ENCODE measurements at regions not wholly inside any gene's neighbourhood (a gene's known extent, or its start where the extent isn't known, plus 50 kb on each side); places are given as distances from the start of the nearest gene placed in this dataset.
"Not testable (repeated sequence)": the region's sequence is repeated elsewhere in the genome, so short reads cannot be mapped to it uniquely, and the experiment has no call there.

- not testable (repeated sequence) for DNase-seq (ENCODE audit: low read depth in 2 of 2)
These were observed 226.5 kb upstream of the RGMB start for GRCh38 chr5:98546924-98547323.

DNA sequence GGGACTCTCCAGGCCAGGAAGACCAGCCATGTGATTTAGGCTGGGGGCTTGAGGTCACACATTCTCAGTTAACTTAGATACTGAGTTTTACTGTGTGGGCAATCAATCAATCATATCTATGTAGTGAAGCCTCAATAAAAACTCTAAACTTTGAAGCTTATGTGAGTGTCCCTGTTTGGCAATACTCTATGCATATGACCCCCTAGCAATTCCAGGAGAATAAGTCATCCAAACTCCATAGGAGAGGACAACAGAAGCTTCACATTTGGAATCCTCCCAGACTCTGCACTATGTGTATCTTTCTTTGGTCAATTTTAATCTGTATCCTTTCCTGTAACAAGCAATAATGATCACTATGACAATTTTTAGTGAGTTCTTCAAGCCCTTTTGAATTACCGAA is 216.8 kb upstream of the RGMB start:
- DNase-seq (ENCODE audit: low read depth in 2 of 2) = no peak

GRCh38 chr5:98557916-98558315 is 215.5 kb upstream of the RGMB start:
- DNase-seq (ENCODE audit: low read depth in 2 of 2) = no peak

DNA sequence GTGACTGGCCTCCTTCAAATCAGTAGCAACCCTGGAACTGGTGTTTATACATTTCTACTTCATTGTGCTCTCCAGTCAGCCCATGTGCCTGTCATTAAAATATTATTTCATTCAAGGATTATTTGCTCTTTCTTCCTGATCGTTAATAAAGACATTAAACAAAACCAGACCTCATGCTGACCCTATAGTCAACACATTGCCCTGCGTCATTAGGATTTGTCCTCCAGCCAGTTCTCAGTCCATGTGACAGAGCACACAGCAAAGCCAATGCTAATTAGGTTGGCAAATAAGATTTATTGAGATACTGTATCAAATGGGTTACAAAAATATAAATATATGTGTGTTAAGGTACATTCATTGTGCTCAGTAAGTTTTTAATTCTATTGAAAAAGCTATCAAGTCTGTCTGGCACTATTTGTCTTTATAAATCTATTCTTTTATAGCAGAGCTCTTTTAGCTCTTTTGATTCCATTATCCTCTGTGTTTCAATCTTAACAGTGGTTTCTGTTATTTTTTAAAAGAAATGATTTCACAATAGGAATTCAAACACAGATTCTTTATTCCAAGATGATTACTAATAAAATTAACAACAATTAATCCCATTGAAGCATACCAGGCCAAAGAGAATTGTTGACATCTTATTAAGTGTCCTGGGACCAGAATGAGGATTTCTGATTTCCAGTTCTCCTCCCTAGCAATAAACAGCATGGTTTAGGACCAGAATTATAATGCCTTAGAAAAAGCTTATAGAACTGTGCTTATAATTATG is 209.4 kb upstream of the RGMB start:
- DNase-seq (ENCODE audit: low read depth in 2 of 2) = no peak

DNA sequence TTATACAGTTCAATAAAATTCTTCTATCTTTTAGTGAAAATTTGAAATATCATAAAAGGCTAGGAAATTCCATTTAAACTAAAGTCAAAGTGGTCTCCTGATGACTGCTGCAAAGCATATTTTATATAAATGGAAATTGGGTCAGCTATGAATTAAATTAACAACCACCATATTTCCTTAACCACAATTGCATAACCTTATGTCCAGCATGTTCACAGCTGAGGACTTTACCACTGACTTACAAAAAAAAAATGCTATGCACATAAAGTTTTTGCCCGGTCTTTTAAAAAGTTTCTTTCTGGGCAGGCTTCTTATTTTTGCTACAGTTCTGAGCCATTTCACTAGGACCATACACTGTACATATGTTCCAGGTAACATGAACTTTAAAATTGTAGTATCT is 208.6 kb upstream of the RGMB start:
- no peak for DNase-seq (ENCODE audit: low read depth in 2 of 2)

GRCh38 chr5:98568336-98568735 is 205.1 kb upstream of the RGMB start:
- DNase-seq (ENCODE audit: low read depth in 2 of 2) = no peak

- no peak for DNase-seq (ENCODE audit: low read depth in 2 of 2)
These were observed 204.2 kb upstream of the RGMB start for GRCh38 chr5:98569288-98569687.

DNA sequence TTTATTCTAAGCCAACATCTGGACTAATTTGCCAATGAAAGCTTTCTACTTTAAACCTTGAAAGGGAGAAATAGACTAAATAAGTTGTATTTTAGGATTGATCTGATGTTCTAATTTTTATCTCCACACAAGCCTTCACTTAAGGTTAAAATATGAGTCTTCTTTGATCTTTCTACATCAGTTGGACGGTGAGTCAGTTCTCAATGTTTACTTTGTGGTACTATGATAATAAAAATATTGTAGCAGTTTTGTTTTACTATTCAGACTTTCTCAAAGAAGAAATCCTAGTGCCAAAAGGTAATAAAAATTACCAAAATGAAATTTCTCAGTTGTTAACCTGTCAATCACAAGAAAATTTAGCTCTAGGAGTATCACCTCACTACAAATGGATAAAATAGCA is 203.5 kb upstream of the RGMB start:
- no peak for DNase-seq (ENCODE audit: low read depth in 2 of 2)

- no peak for DNase-seq (ENCODE audit: low read depth in 2 of 2)
These were observed 202.7 kb upstream of the RGMB start for GRCh38 chr5:98570661-98571191.

- no peak for DNase-seq (ENCODE audit: low read depth in 2 of 2)
These were observed 199.6 kb upstream of the RGMB start for GRCh38 chr5:98573834-98574320.

DNA sequence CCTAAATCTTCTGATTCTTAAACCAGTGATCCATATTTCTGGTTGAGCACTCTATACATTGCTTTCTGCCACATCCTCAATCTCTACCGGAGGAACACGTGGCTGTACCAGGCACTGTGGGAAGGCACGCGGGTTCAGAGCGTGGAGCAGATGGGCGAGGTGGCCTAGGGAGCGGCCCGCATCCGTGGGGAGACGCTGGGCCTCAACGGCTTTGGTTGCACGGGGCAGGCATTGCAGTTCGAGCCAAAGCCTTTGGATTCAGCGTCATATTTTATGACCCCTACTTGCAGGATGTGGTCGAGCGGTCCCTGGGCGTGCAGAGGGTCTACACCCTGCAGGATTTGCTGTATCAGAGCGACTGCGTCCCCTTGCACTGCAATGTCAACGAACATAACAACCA is 197.2 kb upstream of the RGMB start:
- DNase-seq (ENCODE audit: low read depth in 2 of 2) = no peak

- no peak for DNase-seq (ENCODE audit: low read depth in 2 of 2)
These were observed 195.0 kb upstream of the RGMB start for GRCh38 chr5:98578438-98578837.

GRCh38 chr5:98581112-98581997 is 192.1 kb upstream of the RGMB start:
- no peak for DNase-seq (ENCODE audit: low read depth in 2 of 2)

GRCh38 chr5:98583586-98583985 is 189.9 kb upstream of the RGMB start:
- DNase-seq (ENCODE audit: low read depth in 2 of 2) = no peak

DNA sequence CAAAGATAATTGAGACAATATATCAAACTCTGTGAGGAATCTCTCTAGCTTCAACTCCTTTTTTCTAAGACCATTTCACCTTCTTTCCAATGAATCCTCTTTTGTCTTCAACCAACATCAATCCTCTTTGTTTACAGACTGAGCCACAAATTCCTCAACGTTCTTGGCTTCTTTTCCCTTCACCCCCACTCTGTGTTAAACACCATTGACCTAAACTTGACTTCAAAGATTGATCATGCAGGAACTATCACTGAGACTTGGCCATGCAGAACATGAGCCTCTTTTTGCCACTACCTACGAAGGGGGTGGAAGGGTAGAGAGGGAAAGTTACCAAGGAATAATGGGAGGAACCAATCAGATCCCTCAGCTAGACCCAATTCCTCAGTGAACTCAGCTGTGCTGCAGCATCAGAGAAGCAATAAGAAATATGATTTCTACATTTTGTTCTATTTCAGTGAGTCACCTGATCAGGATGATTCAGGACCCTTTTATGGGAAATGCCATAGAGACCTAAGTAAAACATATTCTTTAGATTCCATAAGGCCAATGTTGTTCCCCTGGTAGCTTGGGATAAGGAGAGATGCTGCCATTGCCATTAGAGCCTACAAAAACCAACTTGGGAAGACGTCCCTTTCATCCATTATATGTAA is 187.7 kb upstream of the RGMB start:
- no peak for DNase-seq (ENCODE audit: low read depth in 2 of 2)

DNA sequence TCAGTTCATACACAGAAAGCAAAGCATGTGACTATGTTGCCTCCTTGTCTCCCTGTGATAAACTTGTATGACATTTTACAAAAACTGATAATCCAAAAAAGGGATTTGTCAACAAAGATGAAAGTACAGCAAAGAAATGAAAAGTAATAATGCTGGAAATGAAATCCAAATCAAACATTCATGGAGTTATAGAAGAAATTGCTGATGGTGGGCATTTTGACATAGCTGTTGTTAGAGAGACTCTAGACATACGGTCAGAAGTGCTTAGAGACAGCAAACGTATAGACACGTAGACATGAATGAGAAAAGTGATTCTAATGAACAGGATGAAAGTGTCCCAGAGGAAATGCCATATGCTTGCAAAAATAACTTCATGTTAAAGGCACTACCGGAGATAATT is 186.9 kb upstream of the RGMB start:
- no peak for DNase-seq (ENCODE audit: low read depth in 2 of 2)

- no peak for DNase-seq (ENCODE audit: low read depth in 2 of 2)
These were observed 186.3 kb upstream of the RGMB start for GRCh38 chr5:98587166-98587565.

DNA sequence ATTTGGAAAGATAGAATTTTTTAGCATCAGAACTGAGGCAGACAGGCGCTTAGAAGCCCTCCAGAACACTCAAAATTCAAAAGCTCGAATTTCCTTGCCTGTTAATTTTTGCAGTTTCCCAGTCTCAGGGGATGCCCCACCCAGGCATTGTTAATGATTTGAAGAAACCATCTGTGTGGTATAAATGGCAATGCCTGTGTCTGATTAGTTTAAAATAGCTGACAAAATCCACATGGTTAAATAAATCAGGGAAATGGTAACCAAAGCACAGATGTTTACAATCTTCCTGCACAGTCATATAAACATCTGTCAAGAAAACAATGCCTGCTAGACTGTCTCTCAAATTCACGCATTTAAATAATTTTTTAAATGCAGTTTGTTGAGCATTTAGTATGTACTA is 185.2 kb upstream of the RGMB start:
- DNase-seq (ENCODE audit: low read depth in 2 of 2) = no peak

DNA sequence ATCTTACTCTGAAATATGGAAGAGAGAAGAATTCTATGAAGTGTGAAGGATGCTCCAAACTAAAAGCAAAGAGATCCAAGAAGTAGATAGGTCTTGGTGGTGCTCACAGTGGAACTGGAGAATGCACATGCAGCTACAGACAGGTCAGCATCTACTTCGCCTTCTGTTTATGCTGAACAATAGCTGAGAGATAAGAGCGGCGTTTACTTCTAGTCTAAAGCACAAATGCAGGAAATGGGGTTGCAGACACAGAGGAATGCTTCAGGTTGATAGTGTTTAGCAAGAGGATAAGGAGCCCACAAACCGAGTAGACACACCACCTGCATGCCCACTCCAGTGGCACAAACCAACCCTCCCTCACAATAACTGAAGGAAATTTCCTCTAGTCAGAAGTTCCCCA is 180.0 kb upstream of the RGMB start:
- DNase-seq (ENCODE audit: low read depth in 2 of 2) = no peak

DNA sequence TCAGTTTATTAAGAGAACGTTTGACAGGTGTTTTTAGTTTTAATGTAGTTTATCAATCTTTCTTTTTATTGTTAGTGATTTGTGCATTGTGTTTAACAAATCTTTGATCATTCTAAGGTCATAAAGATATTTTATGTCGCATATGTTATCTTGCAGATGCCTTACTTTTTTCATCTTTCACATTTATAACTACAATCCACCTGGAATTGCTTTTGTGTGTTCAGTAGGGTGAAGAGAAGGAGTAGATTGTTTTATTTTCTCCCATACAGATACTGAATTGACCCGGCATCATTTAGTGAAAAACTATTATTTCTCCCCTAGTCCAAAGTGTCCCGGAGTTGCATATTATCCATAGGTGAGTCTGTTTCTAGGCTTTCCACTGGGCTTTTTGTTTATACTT is 179.4 kb upstream of the RGMB start:
- no peak for DNase-seq (ENCODE audit: low read depth in 2 of 2)

- no peak for DNase-seq (ENCODE audit: low read depth in 2 of 2)
These were observed 174.4 kb upstream of the RGMB start for GRCh38 chr5:98599016-98599415.

DNA sequence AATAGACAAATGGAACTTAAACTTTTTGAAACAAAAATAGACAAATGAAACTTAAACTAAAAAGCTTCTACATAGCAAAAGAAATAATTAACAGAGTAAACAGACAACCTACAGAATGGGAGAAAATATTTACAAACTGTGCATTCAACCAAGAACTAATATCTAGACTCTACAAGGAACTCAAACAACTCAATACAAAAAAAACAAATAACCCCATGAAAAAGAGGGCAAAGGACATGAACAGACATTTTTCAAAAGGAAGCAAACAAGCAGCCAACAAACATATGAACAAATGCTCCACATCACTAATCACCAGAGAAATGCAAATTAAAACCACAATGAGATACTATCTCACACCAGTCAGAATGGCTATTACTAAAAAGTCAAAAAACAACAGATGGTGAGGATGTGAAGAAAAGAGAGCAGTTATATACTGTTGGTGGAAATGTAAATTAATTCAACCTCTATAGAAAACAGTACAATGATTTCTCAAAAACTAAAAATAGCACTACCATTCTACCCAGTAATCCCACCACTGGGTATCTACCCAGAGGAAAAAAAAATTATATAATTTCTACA is 170.8 kb upstream of the RGMB start:
- DNase-seq (ENCODE audit: low read depth in 2 of 2) = no peak

Data from stimulated activated CD8-positive, alpha-beta memory T cell treated with anti-CD3 and anti-CD28 coated beads, Interleukin-2, amount 100 ng/mL, for 48 hours (primary cell).